NCI-H526 (cell line): ENCODE measurements at regions not wholly inside any gene's neighbourhood (a gene's known extent, or its start where the extent isn't known, plus 50 kb on each side); places are given as distances from the start of the nearest gene placed in this dataset.
"Not testable (repeated sequence)": the region's sequence is repeated elsewhere in the genome, so short reads cannot be mapped to it uniquely, and the experiment has no call there.

Experiments used
- DNase-seq, 2 experiments: peaks; one replicate each; lab custom pipeline; 2025; lab: John Stamatoyannopoulos, UW

- DNase-seq: peak in 1 of 2 experiments; percentile 17
Observed at GRCh38 chr3:34634939-34635338, 836.5 kb downstream of the PDCD6IP start.

GRCh38 chr3:34635352-34635850, 837.0 kb downstream of the PDCD6IP start:
- no peak for DNase-seq

GRCh38 chr3:34646911-34647460, 848.6 kb downstream of the PDCD6IP start:
- no peak for DNase-seq

- no peak for DNase-seq
Observed at GRCh38 chr3:34650131-34650530, 851.7 kb downstream of the PDCD6IP start.

- DNase-seq: no peak
Observed at GRCh38 chr3:34668915-34669314, 870.5 kb downstream of the PDCD6IP start.

GRCh38 chr3:34669490-34669889, 871.1 kb downstream of the PDCD6IP start:
- no peak for DNase-seq

- DNase-seq: no peak
Observed at GRCh38 chr3:34675383-34676120, 877.1 kb downstream of the PDCD6IP start.

GRCh38 chr3:34676436-34676835, 878.0 kb downstream of the PDCD6IP start:
- DNase-seq: no peak

- no peak for DNase-seq
Observed at GRCh38 chr3:34678575-34678974, 880.1 kb downstream of the PDCD6IP start.

- DNase-seq: not testable (repeated sequence)
Observed at GRCh38 chr3:34679055-34679454, 880.6 kb downstream of the PDCD6IP start.

- DNase-seq: peak; percentile 23 to 78
Observed at GRCh38 chr3:34683851-34684250, 885.4 kb downstream of the PDCD6IP start.

GRCh38 chr3:34686541-34686940, 888.1 kb downstream of the PDCD6IP start:
- DNase-seq: no peak

GRCh38 chr3:34687671-34688070, 889.2 kb downstream of the PDCD6IP start:
- no peak for DNase-seq

GRCh38 chr3:34696831-34697230, 898.4 kb downstream of the PDCD6IP start:
- DNase-seq: no peak

GRCh38 chr3:34703053-34703452, 904.6 kb downstream of the PDCD6IP start:
- no peak for DNase-seq

GRCh38 chr3:34724916-34725499, 914.3 kb upstream of the ARPP21 start:
- no peak for DNase-seq

GRCh38 chr3:34725774-34726173, 913.6 kb upstream of the ARPP21 start:
- DNase-seq: no peak

- DNase-seq: no peak
Observed at GRCh38 chr3:34727700-34728099, 911.6 kb upstream of the ARPP21 start.

- DNase-seq: no peak
Observed at GRCh38 chr3:34742151-34742550, 897.2 kb upstream of the ARPP21 start.

GRCh38 chr3:34758630-34759261, 880.6 kb upstream of the ARPP21 start:
- DNase-seq: no peak

GRCh38 chr3:34777386-34777785, 861.9 kb upstream of the ARPP21 start:
- DNase-seq: no peak

GRCh38 chr3:34779092-34779491, 860.2 kb upstream of the ARPP21 start:
- DNase-seq: no peak

GRCh38 chr3:34780294-34780693, 859.0 kb upstream of the ARPP21 start:
- no peak for DNase-seq
